Body of pancreas (tissue), 4 donors: ENCODE measurements at regions not wholly inside any gene's neighbourhood (a gene's known extent, or its start where the extent isn't known, plus 50 kb on each side); places are given as distances from the start of the nearest gene placed in this dataset.

Experiments
- ATAC-seq: fragments of 150-250 bp; one replicate; pipeline ENCODE4 v1.9.1; 2016
- DNase-seq, 4 donors: peaks; one replicate each; pipeline ENCODE4 v3.0.0-alpha.2; 2019
- H3K27ac ChIP-seq, 4 donors: fragments of 200-600 bp; sonication (generic); 1 replicate in 3 of 4; 2 replicates in 1 of 4; pipeline versions ENCODE4 v1.5.1 to v1.6.1; 2016 to 2019; ENCODE audit warnings: mild to moderate bottlenecking in 1 of 4, mixed read lengths in 1 of 4, moderate library complexity in 1 of 4
- H3K27me3 ChIP-seq, 2 donors: fragments of 200-600 bp; sonication (generic); one replicate each; pipeline ENCODE4 v1.6.0; 2016; ENCODE audit warnings: mild to moderate bottlenecking in 1 of 2
- H3K36me3 ChIP-seq, 2 donors: fragments of 200-600 bp; sonication (generic); replicated peaks in 1 of 2; 2 replicates each; pipeline ENCODE4 v1.5.1; 2016; ENCODE audit warnings: low read depth in 2 of 2; ENCODE audit not compliant: insufficient read depth in 1 of 2
- H3K4me1 ChIP-seq: fragments of 200-600 bp; sonication (generic); one replicate; pipeline ENCODE4 v1.6.0; 2016
- H3K4me3 ChIP-seq, 2 donors: fragments of 200-600 bp; sonication (generic); 1 replicate in 1 of 2; 2 replicates in 1 of 2; pipeline ENCODE4 v1.5.1; 2016 to 2019
- H3K9me3 ChIP-seq, 3 donors: fragments of 200-600 bp; sonication (generic); 1 replicate in 2 of 3; 2 replicates in 1 of 3; pipeline ENCODE4 v1.5.1; 2016
- CTCF ChIP-seq, 7 experiments: fragments of 450-650 bp in 4 of 7; fragments of 200-600 bp in 3 of 7; sonication (generic) in 3 of 7; IDR thresholded peaks; one replicate each; pipeline ENCODE4 v1.5.1; 2016 to 2019; ENCODE audit warnings: antibody characterized with exemption in 7 of 7
- POLR2A ChIP-seq, 3 donors: fragments of 450-650 bp; IDR thresholded peaks; one replicate each; pipeline ENCODE4 v1.6.1; 2016; ENCODE audit warnings: antibody characterized with exemption in 3 of 3, mild to moderate bottlenecking in 2 of 3
- WGBS, 2 donors: methylation state at CpG; one replicate each; pipeline ENCODE4 v1.1.5; 2017; 5-methylcytosine and 5-hydroxymethylcytosine counted together
- intact Hi-C: fragments of 100-400 bp; cut with DNase I; formaldehyde crosslinking; loops from one replicate; pipeline ENCODE4 v1.15.1; 2023

- no peak overlapping the region for H3K4me3 ChIP-seq
- H3K27ac ChIP-seq: no peak overlapping the region
- H3K36me3 ChIP-seq: no peaks in the 10 kb centered on the region
- 44 to 45% methylated on average over 2 of the region's 2 CpGs for WGBS, 2 donors
- H3K4me1 ChIP-seq: peaks cover 16% of the 10 kb centered on the region
- intact Hi-C loops: no loop called here
- DNase-seq (peak; percentile 59 to 71 (median 70)), ATAC-seq (peak; percentile 81)
- TF ChIP-seq CTCF (IDR thresholded peaks at IDR 0.05) (peak; percentile 12 to 66 (median 49)), POLR2A (IDR thresholded peaks at IDR 0.05) (no peak)
- H3K9me3 ChIP-seq: no peaks in the 10 kb centered on the region
- H3K27me3 ChIP-seq: no peaks in the 10 kb centered on the region
These were observed 398.6 kb upstream of the FLRT2 start for GRCh38 chr14:85131226-85131922.

GRCh38 chr14:85142982-85143381 is 387.0 kb upstream of the FLRT2 start:
- DNase-seq: no peak
- ATAC-seq: no peak
- H3K4me3 ChIP-seq: no peak overlapping the region
- intact Hi-C loops: no loop called here
- H3K9me3 ChIP-seq: no peaks in the 10 kb centered on the region
- no peak for TF ChIP-seq CTCF (IDR thresholded peaks at IDR 0.05)
- no peak for TF ChIP-seq POLR2A (IDR thresholded peaks at IDR 0.05)
- H3K27ac ChIP-seq: no peak overlapping the region
- H3K27me3 ChIP-seq: no peaks in the 10 kb centered on the region
- H3K4me1 ChIP-seq: no peaks in the 10 kb centered on the region
- WGBS, 2 donors: 52 to 66% methylated on average over 1 of the region's 1 CpG
- no peaks in the 10 kb centered on the region for H3K36me3 ChIP-seq

- Histone ChIP-seq H3K9me3 (no peaks in the 10 kb centered on the region), H3K36me3 (no peaks in the 10 kb centered on the region), H3K4me1 (no peaks in the 10 kb centered on the region), H3K4me3 (no peak overlapping the region), H3K27ac (no peak overlapping the region), H3K27me3 (no peaks in the 10 kb centered on the region)
- intact Hi-C loops: no loop called here
- WGBS, 2 donors: 79 to 81% methylated on average over 3 of the region's 3 CpGs
- DNase-seq (no peak), ATAC-seq (no peak)
- TF ChIP-seq CTCF (IDR thresholded peaks at IDR 0.05): no peak
- no peak for TF ChIP-seq POLR2A (IDR thresholded peaks at IDR 0.05)
These were observed 383.2 kb upstream of the FLRT2 start for GRCh38 chr14:85146779-85147178.

GRCh38 chr14:85150166-85150565 is 379.8 kb upstream of the FLRT2 start:
- Histone ChIP-seq H3K4me1 (no peaks in the 10 kb centered on the region), H3K9me3 (no peaks in the 10 kb centered on the region), H3K27ac (no peak overlapping the region), H3K36me3 (no peaks in the 10 kb centered on the region), H3K4me3 (no peak overlapping the region), H3K27me3 (no peaks in the 10 kb centered on the region)
- DNase-seq: no peak
- intact Hi-C loops: no loop called here
- no peak for TF ChIP-seq CTCF (IDR thresholded peaks at IDR 0.05)
- no peak for TF ChIP-seq POLR2A (IDR thresholded peaks at IDR 0.05)
- 50 to 66% methylated on average over 4 of the region's 4 CpGs for WGBS, 2 donors
- no peak for ATAC-seq

- 88 to 92% methylated on average over 3 of the region's 3 CpGs for WGBS, 2 donors
- Histone ChIP-seq H3K4me1 (no peaks in the 10 kb centered on the region), H3K36me3 (no peaks in the 10 kb centered on the region), H3K27me3 (no peaks in the 10 kb centered on the region), H3K4me3 (no peak overlapping the region), H3K9me3 (no peaks in the 10 kb centered on the region), H3K27ac (no peak overlapping the region)
- no peak for ATAC-seq
- no peak for TF ChIP-seq POLR2A (IDR thresholded peaks at IDR 0.05)
- no peak for TF ChIP-seq CTCF (IDR thresholded peaks at IDR 0.05)
- DNase-seq: no peak
- intact Hi-C loops: no loop called here
These were observed 375.2 kb upstream of the FLRT2 start for GRCh38 chr14:85154714-85155113.
